ENCODE measurements at regions not wholly inside any gene's neighbourhood (a gene's known extent, or its start where the extent isn't known, plus 50 kb on each side); places are given as distances from the start of the nearest gene placed in this dataset.

DNA sequence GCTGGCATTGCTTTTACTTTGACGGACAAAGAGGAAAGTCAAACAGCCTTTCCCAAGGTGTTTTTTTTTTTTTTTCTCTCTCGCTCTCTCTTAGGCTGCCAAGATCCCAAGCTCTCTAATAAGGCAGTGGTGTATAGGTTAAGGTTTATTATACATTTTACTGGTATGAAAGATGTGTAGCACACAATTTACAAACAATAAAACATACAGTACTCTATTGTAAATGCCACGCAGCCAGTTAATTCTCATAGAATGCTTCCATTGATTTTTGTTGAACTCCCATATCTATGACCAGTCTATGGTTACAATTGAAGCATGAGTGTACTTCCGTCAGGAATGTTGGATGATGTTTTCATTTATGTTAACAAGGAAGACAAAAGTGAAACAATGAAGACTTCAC is 106.4 kb upstream of the GSC start:
- Histone ChIP-seq H4K20me1 (ENCODE audit: control insufficient read depth, insufficient read depth, low read depth, low read length) (no peaks in the 10 kb centered on the region), H3K79me2 (ENCODE audit: control insufficient read depth, low read length) (no peaks in the 10 kb centered on the region), H3K9me2 (replicated peaks; ENCODE audit: control insufficient read depth, low read length) (no peaks in the 10 kb centered on the region), H3K27ac (ENCODE audit: low read depth, low read length) (no peak overlapping the region), H3K9me3 (ENCODE audit: control insufficient read depth, insufficient read depth, low read length) (no peaks in the 10 kb centered on the region), H3K4me2 (ENCODE audit: low read length) (no peak overlapping the region), H3K4me3 (ENCODE audit: low read length) (no peak overlapping the region), H3K4me1 (ENCODE audit: control insufficient read depth, low read length) (no peaks in the 10 kb centered on the region), H3F3A (ENCODE audit: control insufficient read depth, insufficient read depth) (no peaks in the 10 kb centered on the region), H3K36me3 (ENCODE audit: control insufficient read depth, low read length) (no peaks in the 10 kb centered on the region), H3K27me3 (ENCODE audit: control insufficient read depth, low read length) (peaks cover 5% of the 10 kb centered on the region; the same call in 1 of the 2 replicates)
- no peak for TF ChIP-seq EZH2phosphoT487 (IDR thresholded peaks at IDR 0.05; ENCODE audit: borderline replicate concordance, low read length)
- TF ChIP-seq, protein P1, sequence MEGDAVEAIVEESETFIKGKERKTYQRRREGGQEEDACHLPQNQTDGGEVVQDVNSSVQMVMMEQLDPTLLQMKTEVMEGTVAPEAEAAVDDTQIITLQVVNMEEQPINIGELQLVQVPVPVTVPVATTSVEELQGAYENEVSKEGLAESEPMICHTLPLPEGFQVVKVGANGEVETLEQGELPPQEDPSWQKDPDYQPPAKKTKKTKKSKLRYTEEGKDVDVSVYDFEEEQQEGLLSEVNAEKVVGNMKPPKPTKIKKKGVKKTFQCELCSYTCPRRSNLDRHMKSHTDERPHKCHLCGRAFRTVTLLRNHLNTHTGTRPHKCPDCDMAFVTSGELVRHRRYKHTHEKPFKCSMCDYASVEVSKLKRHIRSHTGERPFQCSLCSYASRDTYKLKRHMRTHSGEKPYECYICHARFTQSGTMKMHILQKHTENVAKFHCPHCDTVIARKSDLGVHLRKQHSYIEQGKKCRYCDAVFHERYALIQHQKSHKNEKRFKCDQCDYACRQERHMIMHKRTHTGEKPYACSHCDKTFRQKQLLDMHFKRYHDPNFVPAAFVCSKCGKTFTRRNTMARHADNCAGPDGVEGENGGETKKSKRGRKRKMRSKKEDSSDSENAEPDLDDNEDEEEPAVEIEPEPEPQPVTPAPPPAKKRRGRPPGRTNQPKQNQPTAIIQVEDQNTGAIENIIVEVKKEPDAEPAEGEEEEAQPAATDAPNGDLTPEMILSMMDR (IDR thresholded peaks at IDR 0.05; ENCODE audit: low read depth, low read length, poor library complexity, severe bottlenecking): no peak

DNA sequence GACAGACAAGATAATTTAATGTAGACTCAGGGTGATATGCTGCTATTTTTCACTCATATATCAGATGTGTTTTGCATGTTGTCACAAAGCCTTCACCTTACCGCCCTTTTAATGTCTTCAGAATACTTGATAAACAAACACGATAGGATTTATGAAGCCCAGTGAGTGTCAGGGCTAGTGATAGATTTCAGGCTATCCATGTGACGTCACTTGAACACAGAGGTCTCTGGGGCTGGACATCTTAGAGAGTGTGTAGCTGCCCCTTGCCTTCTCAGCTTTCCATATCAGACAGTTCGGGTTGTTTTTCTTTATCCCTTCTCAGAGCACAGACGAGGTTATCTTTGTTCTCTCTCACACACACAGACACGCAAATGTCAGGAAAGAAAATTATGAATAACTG is 105.3 kb upstream of the GSC start:
- H3K36me3 ChIP-seq (ENCODE audit: control insufficient read depth, low read length): no peaks in the 10 kb centered on the region
- H3K79me2 ChIP-seq (ENCODE audit: control insufficient read depth, low read length): no peaks in the 10 kb centered on the region
- no peak overlapping the region for H3K4me2 ChIP-seq (ENCODE audit: low read length)
- no peak overlapping the region for H3K27ac ChIP-seq (ENCODE audit: low read depth, low read length)
- no peaks in the 10 kb centered on the region for H3K9me3 ChIP-seq (ENCODE audit: control insufficient read depth, insufficient read depth, low read length)
- peaks cover 5% of the 10 kb centered on the region; the same call in 1 of the 2 replicates for H3K27me3 ChIP-seq (ENCODE audit: control insufficient read depth, low read length)
- H3K4me3 ChIP-seq (ENCODE audit: low read length): no peak overlapping the region
- H3K9me2 ChIP-seq (replicated peaks; ENCODE audit: control insufficient read depth, low read length): no peaks in the 10 kb centered on the region
- no peaks in the 10 kb centered on the region for H3F3A ChIP-seq (ENCODE audit: control insufficient read depth, insufficient read depth)
- H4K20me1 ChIP-seq (ENCODE audit: control insufficient read depth, insufficient read depth, low read depth, low read length): no peaks in the 10 kb centered on the region
- no peak for TF ChIP-seq EZH2phosphoT487 (IDR thresholded peaks at IDR 0.05; ENCODE audit: borderline replicate concordance, low read length)
- TF ChIP-seq, protein P1 (IDR thresholded peaks at IDR 0.05; ENCODE audit: low read depth, low read length, poor library complexity, severe bottlenecking): no peak
- H3K4me1 ChIP-seq (ENCODE audit: control insufficient read depth, low read length): no peaks in the 10 kb centered on the region

DNA sequence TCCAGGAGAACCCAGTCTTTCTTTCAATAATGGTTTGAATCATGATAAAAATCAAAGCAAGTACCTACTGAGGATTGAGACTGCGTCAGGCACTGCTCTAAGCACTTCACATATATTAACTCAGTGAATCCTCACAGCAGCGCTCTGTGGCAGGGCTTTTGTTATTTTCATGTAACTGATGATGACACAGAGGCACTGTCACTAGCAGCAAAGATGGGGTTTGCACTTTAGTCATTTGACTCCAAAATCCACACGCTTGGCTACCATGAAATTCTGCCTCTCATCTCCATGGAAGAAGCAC is 98.8 kb upstream of the GSC start:
- no peaks in the 10 kb centered on the region for H3K36me3 ChIP-seq (ENCODE audit: control insufficient read depth, low read length)
- H4K20me1 ChIP-seq (ENCODE audit: control insufficient read depth, insufficient read depth, low read depth, low read length): no peaks in the 10 kb centered on the region
- no peaks in the 10 kb centered on the region for H3K9me3 ChIP-seq (ENCODE audit: control insufficient read depth, insufficient read depth, low read length)
- TF ChIP-seq EZH2phosphoT487 (IDR thresholded peaks at IDR 0.05; ENCODE audit: borderline replicate concordance, low read length): no peak
- TF ChIP-seq, protein P1 (IDR thresholded peaks at IDR 0.05; ENCODE audit: low read depth, low read length, poor library complexity, severe bottlenecking): no peak
- H3K4me1 ChIP-seq (ENCODE audit: control insufficient read depth, low read length): no peaks in the 10 kb centered on the region
- H3K79me2 ChIP-seq (ENCODE audit: control insufficient read depth, low read length): no peaks in the 10 kb centered on the region
- H3K9me2 ChIP-seq (replicated peaks; ENCODE audit: control insufficient read depth, low read length): no peaks in the 10 kb centered on the region
- H3K27me3 ChIP-seq (ENCODE audit: control insufficient read depth, low read length): peaks cover 8% of the 10 kb centered on the region; the same call in 1 of the 2 replicates
- H3K27ac ChIP-seq (ENCODE audit: low read depth, low read length): no peak overlapping the region
- no peak overlapping the region for H3K4me3 ChIP-seq (ENCODE audit: low read length)
- H3K4me2 ChIP-seq (ENCODE audit: low read length): no peak overlapping the region
- H3F3A ChIP-seq (ENCODE audit: control insufficient read depth, insufficient read depth): no peaks in the 10 kb centered on the region

Data from DOHH2 (cell line).